ENCODE measurements at regions not wholly inside any gene's neighbourhood (a gene's known extent, or its start where the extent isn't known, plus 50 kb on each side); places are given as distances from the start of the nearest gene placed in this dataset.

- DNase-seq: no peak
- H3K4me1 ChIP-seq: no peaks in the 10 kb centered on the region
- no peaks in the 10 kb centered on the region for H3K27me3 ChIP-seq
- in situ Hi-C loops (cut with MboI; ENCODE audit: low pct_ligation_motif_present in 1 of 4, low pct_unique_long_range_greater_than_20kb in 1 of 4, low sequenced_read_pairs in 3 of 4): no loop called here
- no peak overlapping the region for H3K27ac ChIP-seq
- intact Hi-C loops (cut with DNase I; ENCODE audit: low total_unique reads): no loop called here
- H3K9me3 ChIP-seq: no peaks in the 10 kb centered on the region
- no peak for TF ChIP-seq EP300 (IDR thresholded peaks at IDR 0.05; ENCODE audit: low read depth)
- TF ChIP-seq CTCF (IDR thresholded peaks at IDR 0.05): no peak
- no peak for TF ChIP-seq POLR2A (IDR thresholded peaks at IDR 0.05)
- TF ChIP-seq POLR2AphosphoS5 (IDR thresholded peaks at IDR 0.05): no peak
- H3K36me3 ChIP-seq: no peaks in the 10 kb centered on the region
- H3K4me3 ChIP-seq: no peak overlapping the region
- WGBS, 2 donors (ENCODE audit: low coverage in 1 of 2): 86 to 100% methylated on average over 1 of the region's 1 CpG
These were observed 452.4 kb upstream of the PTCHD4 start for GRCh38 chr6:48563433-48563832.

- Histone ChIP-seq H3K36me3 (no peaks in the 10 kb centered on the region), H3K27me3 (no peaks in the 10 kb centered on the region), H3K9me3 (no peaks in the 10 kb centered on the region), H3K4me3 (no peak overlapping the region), H3K27ac (no peak overlapping the region), H3K4me1 (no peaks in the 10 kb centered on the region)
- TF ChIP-seq POLR2AphosphoS5 (IDR thresholded peaks at IDR 0.05): no peak
- TF ChIP-seq EP300 (IDR thresholded peaks at IDR 0.05; ENCODE audit: low read depth): no peak
- no peak for TF ChIP-seq CTCF (IDR thresholded peaks at IDR 0.05)
- TF ChIP-seq POLR2A (IDR thresholded peaks at IDR 0.05): no peak
- intact Hi-C loops (cut with DNase I; ENCODE audit: low total_unique reads): no loop called here
- in situ Hi-C loops (cut with MboI; ENCODE audit: low pct_ligation_motif_present in 1 of 4, low pct_unique_long_range_greater_than_20kb in 1 of 4, low sequenced_read_pairs in 3 of 4): no loop called here
- WGBS, 2 donors (ENCODE audit: low coverage in 1 of 2): 52 to 64% methylated on average over 3 of the region's 3 CpGs
- DNase-seq: no peak
These were observed 449.4 kb upstream of the PTCHD4 start for GRCh38 chr6:48560408-48560807.

GRCh38 chr6:48553467-48554189 lies 442.6 kb upstream of the PTCHD4 start:
- TF ChIP-seq EP300 (IDR thresholded peaks at IDR 0.05; ENCODE audit: low read depth) (no peak), POLR2AphosphoS5 (IDR thresholded peaks at IDR 0.05) (no peak), CTCF (IDR thresholded peaks at IDR 0.05) (no peak), POLR2A (IDR thresholded peaks at IDR 0.05) (no peak)
- DNase-seq: no peak
- intact Hi-C loops (cut with DNase I; ENCODE audit: low total_unique reads) (no loop called here), in situ Hi-C loops (cut with MboI; ENCODE audit: low pct_ligation_motif_present in 1 of 4, low pct_unique_long_range_greater_than_20kb in 1 of 4, low sequenced_read_pairs in 3 of 4) (no loop called here)
- Histone ChIP-seq H3K9me3 (no peaks in the 10 kb centered on the region), H3K27me3 (no peaks in the 10 kb centered on the region), H3K4me1 (no peaks in the 10 kb centered on the region), H3K36me3 (no peaks in the 10 kb centered on the region), H3K4me3 (no peak overlapping the region), H3K27ac (no peak overlapping the region)
- WGBS, 2 donors (ENCODE audit: low coverage in 1 of 2): 96 to 100% methylated on average over 1 of the region's 1 CpG

GRCh38 chr6:48552905-48553304 lies 441.9 kb upstream of the PTCHD4 start:
- no peak for DNase-seq
- intact Hi-C loops (cut with DNase I; ENCODE audit: low total_unique reads) (no loop called here), in situ Hi-C loops (cut with MboI; ENCODE audit: low pct_ligation_motif_present in 1 of 4, low pct_unique_long_range_greater_than_20kb in 1 of 4, low sequenced_read_pairs in 3 of 4) (no loop called here)
- Histone ChIP-seq H3K4me1 (no peaks in the 10 kb centered on the region), H3K4me3 (no peak overlapping the region), H3K36me3 (no peaks in the 10 kb centered on the region), H3K9me3 (no peaks in the 10 kb centered on the region), H3K27me3 (no peaks in the 10 kb centered on the region), H3K27ac (no peak overlapping the region)
- 17 to 29% methylated on average over 1 to 2 of the region's 2 CpGs for WGBS, 2 donors (ENCODE audit: low coverage in 1 of 2)
- no peak for TF ChIP-seq EP300 (IDR thresholded peaks at IDR 0.05; ENCODE audit: low read depth)
- TF ChIP-seq CTCF (IDR thresholded peaks at IDR 0.05): no peak
- no peak for TF ChIP-seq POLR2A (IDR thresholded peaks at IDR 0.05)
- TF ChIP-seq POLR2AphosphoS5 (IDR thresholded peaks at IDR 0.05): no peak
